Endothelial cell of umbilical vein (primary cell): ENCODE measurements at regions not wholly inside any gene's neighbourhood (a gene's known extent, or its start where the extent isn't known, plus 50 kb on each side); places are given as distances from the start of the nearest gene placed in this dataset.

Experiments
- BruUV-seq: library from RNA; stranded (reverse); fragments of 400-500 nt; replicated peaks from 2 replicates; lab custom pipeline; 2021; lab: Mats Ljungman, UMichigan
- CTCF ChIA-PET: fragments of 300-600, 350-600 bp; sonication (Branson Sonifier 250); formaldehyde crosslinking; loops from one replicate; lab custom pipeline; 2021; ENCODE audit warnings: antibody characterized with exemption, inconsistent platforms; lab: Charles Lee
- POLR2A ChIA-PET: fragments of 300-600, 350-600 bp; sonication (Branson Sonifier 250); formaldehyde crosslinking; loops from one replicate; lab custom pipeline; 2021; ENCODE audit warnings: antibody characterized with exemption, inconsistent platforms; lab: Charles Lee
- DNase-seq: peaks from one replicate; pipeline ENCODE4 v3.0.0-alpha.2; 2011; ENCODE audit warnings: low read depth, low spot score
- FAIRE-seq: peaks from 2 replicates; lab custom pipeline; 2011; peaks lifted over from hg19 to GRCh38; lab: Jason Lieb, UNC
- H2AFZ ChIP-seq: 2 replicates; pipeline ENCODE4 v1.6.0; 2012; ENCODE audit warnings: low read depth, low read length, control low read depth, inconsistent platforms
- H3K27ac ChIP-seq: 2 replicates; pipeline ENCODE4 v1.5.1; 2011; ENCODE audit warnings: low read depth, mild to moderate bottlenecking, control low read depth, low read length, moderate library complexity; ENCODE audit not compliant: insufficient read depth
- H3K27me3 ChIP-seq, 2 experiments: 2 replicates each; pipeline versions ENCODE4 v1.6.0 to v1.6.1; 2011; ENCODE audit warnings: low read length in 2 of 2, mixed read lengths in 1 of 2; ENCODE audit not compliant: control insufficient read depth in 2 of 2, insufficient read depth in 2 of 2
- H3K36me3 ChIP-seq, 2 experiments: 2 replicates in 1 of 2; 3 replicates in 1 of 2; pipeline ENCODE4 v1.5.1; 2011; ENCODE audit warnings: low read length in 2 of 2, mild to moderate bottlenecking in 1 of 2, moderate library complexity in 1 of 2; ENCODE audit not compliant: control insufficient read depth in 2 of 2, insufficient read depth in 2 of 2; ENCODE audit errors: extremely low read depth in 1 of 2
- H3K4me1 ChIP-seq: 3 replicates; pipeline ENCODE4 v1.5.1; 2011; ENCODE audit warnings: mild to moderate bottlenecking, low read length; ENCODE audit not compliant: control insufficient read depth, insufficient read depth; ENCODE audit errors: extremely low read depth
- H3K4me2 ChIP-seq: 2 replicates; pipeline ENCODE4 v1.6.1; 2011; ENCODE audit warnings: low read length, control low read depth, mixed read lengths; ENCODE audit not compliant: insufficient read depth
- H3K4me3 ChIP-seq, 3 experiments: fragments of 200-600 bp in 1 of 3; sonication (generic), shearing (Covaris generic) in 1 of 3; replicated peaks in 1 of 3; 2 replicates each; pipeline ENCODE4 v1.5.1; 2011 to 2016; ENCODE audit warnings: control low read depth in 3 of 3, low read length in 3 of 3, mild to moderate bottlenecking in 2 of 3, inconsistent platforms in 1 of 3, low read depth in 1 of 3, moderate library complexity in 1 of 3; ENCODE audit not compliant: insufficient read depth in 1 of 3
- H3K79me2 ChIP-seq: 2 replicates; pipeline ENCODE4 v1.6.0; 2012; ENCODE audit warnings: low read length, inconsistent platforms; ENCODE audit not compliant: control insufficient read depth, insufficient read depth
- H3K9ac ChIP-seq: replicated peaks from 2 replicates; pipeline ENCODE3; 2011; ENCODE audit warnings: low read length, control low read depth; ENCODE audit not compliant: insufficient read depth; ENCODE audit errors: extremely low read depth
- H3K9me1 ChIP-seq: replicated peaks from 3 replicates; pipeline ENCODE4 v1.6.0; 2011; ENCODE audit warnings: mild to moderate bottlenecking, low read length; ENCODE audit not compliant: control insufficient read depth, insufficient read depth; ENCODE audit errors: extremely low read depth
- H3K9me3 ChIP-seq: replicated peaks from 2 replicates; pipeline ENCODE4 v1.5.1; 2012; ENCODE audit warnings: low read length, inconsistent platforms; ENCODE audit not compliant: control insufficient read depth, insufficient read depth
- H4K20me1 ChIP-seq: replicated peaks from 2 replicates; pipeline ENCODE3; 2011; ENCODE audit warnings: mild to moderate bottlenecking, low read length; ENCODE audit not compliant: control insufficient read depth, insufficient read depth; ENCODE audit errors: extremely low read depth
- EZH2 ChIP-seq: IDR thresholded peaks from 2 replicates; pipeline ENCODE4 v1.6.1; 2012; ENCODE audit warnings: borderline replicate concordance, low read depth, mild to moderate bottlenecking, moderate library complexity, low read length, inconsistent platforms; ENCODE audit not compliant: severe bottlenecking
- FOS ChIP-seq: IDR thresholded peaks from 2 replicates; pipeline ENCODE4 v1.6.1; 2011; ENCODE audit warnings: mild to moderate bottlenecking, low read length, moderate library complexity, borderline replicate concordance; ENCODE audit not compliant: insufficient read depth
- GATA2 ChIP-seq: IDR thresholded peaks from 2 replicates; pipeline ENCODE4 v1.7.0; 2011; ENCODE audit warnings: low read depth, mild to moderate bottlenecking, moderate library complexity, mixed read lengths, low read length; ENCODE audit not compliant: insufficient read length, insufficient read depth
- JUN ChIP-seq: IDR thresholded peaks from 2 replicates; pipeline ENCODE4 v1.6.1; 2011; ENCODE audit warnings: borderline replicate concordance, low read depth; ENCODE audit not compliant: insufficient read length, insufficient read depth
- MAX ChIP-seq: IDR thresholded peaks from 2 replicates; pipeline ENCODE4 v1.6.1; 2011; ENCODE audit not compliant: insufficient read depth, insufficient read length
- MYC ChIP-seq: IDR thresholded peaks from one replicate; pipeline ENCODE4 v1.6.1; 2011; ENCODE audit warnings: mild to moderate bottlenecking, low read depth, low read length
- POLR2A ChIP-seq: IDR thresholded peaks from 2 replicates; pipeline ENCODE4 v1.6.1; 2012; ENCODE audit warnings: low read depth, mild to moderate bottlenecking, control low read depth, low read length
- POLR2AphosphoS5 ChIP-seq: IDR thresholded peaks from 2 replicates; pipeline ENCODE4 v1.6.1; 2012; ENCODE audit warnings: low read depth, mild to moderate bottlenecking, control low read depth, low read length, moderate library complexity; ENCODE audit not compliant: insufficient read depth
- dilution Hi-C: fragments of 300-500 bp; cut with MboI; formaldehyde crosslinking; loops from one replicate; pipeline ENCODE4 v1.15.0; 2019; ENCODE audit warnings: low sequenced_read_pairs; ENCODE audit not compliant: extremely low pct_ligation_motif_present
- intact Hi-C: fragments of 100-400 bp; cut with micrococcal nuclease; formaldehyde crosslinking; loops from one replicate; pipeline ENCODE4 v1.10.0; 2022
- TF ChIP-seq, protein P1 (sequence below), 2 donors: IDR thresholded peaks; 1 replicate in 1 of 2; 2 replicates in 1 of 2; pipeline ENCODE4 v1.5.1; 2011; ENCODE audit warnings: low read length in 2 of 2, mild to moderate bottlenecking in 2 of 2, moderate library complexity in 2 of 2, control low read depth in 1 of 2, inconsistent platforms in 1 of 2, low read depth in 1 of 2; ENCODE audit not compliant: insufficient read depth in 1 of 2; ENCODE audit errors: extremely low read depth in 1 of 2

- POLR2A ChIA-PET = no interaction called here
- peaks cover 4 to 6% of the 10 kb centered on the region in 2 experiments for H3K27me3 ChIP-seq
- no peaks in the 10 kb centered on the region for H3K9me3 ChIP-seq
- no peaks in the 10 kb centered on the region for H3K36me3 ChIP-seq
- dilution Hi-C loops = no loop called here
- TF ChIP-seq POLR2A = no peak
- TF ChIP-seq FOS = no peak
- TF ChIP-seq JUN = no peak
- no peak for TF ChIP-seq POLR2AphosphoS5
- TF ChIP-seq, protein P1, sequence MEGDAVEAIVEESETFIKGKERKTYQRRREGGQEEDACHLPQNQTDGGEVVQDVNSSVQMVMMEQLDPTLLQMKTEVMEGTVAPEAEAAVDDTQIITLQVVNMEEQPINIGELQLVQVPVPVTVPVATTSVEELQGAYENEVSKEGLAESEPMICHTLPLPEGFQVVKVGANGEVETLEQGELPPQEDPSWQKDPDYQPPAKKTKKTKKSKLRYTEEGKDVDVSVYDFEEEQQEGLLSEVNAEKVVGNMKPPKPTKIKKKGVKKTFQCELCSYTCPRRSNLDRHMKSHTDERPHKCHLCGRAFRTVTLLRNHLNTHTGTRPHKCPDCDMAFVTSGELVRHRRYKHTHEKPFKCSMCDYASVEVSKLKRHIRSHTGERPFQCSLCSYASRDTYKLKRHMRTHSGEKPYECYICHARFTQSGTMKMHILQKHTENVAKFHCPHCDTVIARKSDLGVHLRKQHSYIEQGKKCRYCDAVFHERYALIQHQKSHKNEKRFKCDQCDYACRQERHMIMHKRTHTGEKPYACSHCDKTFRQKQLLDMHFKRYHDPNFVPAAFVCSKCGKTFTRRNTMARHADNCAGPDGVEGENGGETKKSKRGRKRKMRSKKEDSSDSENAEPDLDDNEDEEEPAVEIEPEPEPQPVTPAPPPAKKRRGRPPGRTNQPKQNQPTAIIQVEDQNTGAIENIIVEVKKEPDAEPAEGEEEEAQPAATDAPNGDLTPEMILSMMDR (IDR thresholded peaks at IDR 0.05; ENCODE audit: extremely low read depth in 1 of 2, insufficient read depth in 1 of 2, low read depth in 1 of 2, low read length in 2 of 2) = no peak
- no peak for TF ChIP-seq MAX
- TF ChIP-seq EZH2 = no peak
- TF ChIP-seq GATA2 = no peak
- TF ChIP-seq MYC = no peak
- no peak for DNase-seq
- no peak for FAIRE-seq
- CTCF ChIA-PET = interaction anchor here (1.0 to 1.2 kb wide), 2 partner anchors 10 to 111 kb away, joined by 3 to 6 read pairs; no protein-coding TSS in a partner anchor
- H3K27ac ChIP-seq = no peak overlapping the region
- intact Hi-C loops = no loop called here
- H3K4me1 ChIP-seq = peaks cover 12% of the 10 kb centered on the region
- H3K4me3 ChIP-seq = no peak overlapping the region
- no peaks in the 10 kb centered on the region for H3K9me1 ChIP-seq
- no TSS peak for BruUV-seq
- no peak overlapping the region for H3K4me2 ChIP-seq
- H3K79me2 ChIP-seq = no peaks in the 10 kb centered on the region
- H2AFZ ChIP-seq = no peak overlapping the region
- H4K20me1 ChIP-seq = no peaks in the 10 kb centered on the region
- no peak overlapping the region for H3K9ac ChIP-seq
Observed at GRCh38 chr18:22253156-22253555, 83.8 kb downstream of the GATA6 start.
